ENCODE measurements at regions not wholly inside any gene's neighbourhood (a gene's known extent, or its start where the extent isn't known, plus 50 kb on each side); places are given as distances from the start of the nearest gene placed in this dataset.
A peak's percentile ranks its signal among the peaks of the same experiment; 100 is the strongest.

- POLR2A ChIA-PET = no interaction called here
- no peak overlapping the region for H3K27ac Mint-ChIP-seq
- ATAC-seq (no peak), DNase-seq (no peak)
- H3K4me3 Mint-ChIP-seq = no peak overlapping the region
- peaks cover 3 to 10% (median 5%) of the 10 kb centered on the region in 5 donors for H3K27me3 Mint-ChIP-seq
- H3K4me1 Mint-ChIP-seq = peaks cover 12 to 22% (median 15%) of the 10 kb centered on the region in 4 donors
- H3K9me3 Mint-ChIP-seq = no peaks in the 10 kb centered on the region
- no peaks in the 10 kb centered on the region for H3K36me3 Mint-ChIP-seq
Observed at GRCh38 chr14:31947076-31947475, 130.0 kb upstream of the ARHGAP5 start.

GRCh38 chr14:31947680-31948595 is 129.2 kb upstream of the ARHGAP5 start:
- Mint-ChIP-seq H3K9me3 (no peaks in the 10 kb centered on the region), H3K4me3 (no peak overlapping the region), H3K36me3 (no peaks in the 10 kb centered on the region), H3K27me3 (peaks cover 3 to 12% (median 5%) of the 10 kb centered on the region in 5 donors), H3K4me1 (peaks cover 12 to 22% (median 15%) of the 10 kb centered on the region in 4 donors), H3K27ac (no peak overlapping the region)
- POLR2A ChIA-PET = no interaction called here
- ATAC-seq (peak in 1 of 2 donors; percentile 39), DNase-seq (no peak)

- POLR2A ChIA-PET = no interaction called here
- Mint-ChIP-seq H3K36me3 (no peaks in the 10 kb centered on the region), H3K27me3 (peaks cover 3 to 12% (median 5%) of the 10 kb centered on the region in 5 donors), H3K9me3 (no peaks in the 10 kb centered on the region), H3K27ac (no peak overlapping the region), H3K4me1 (peaks cover 6 to 13% (median 7%) of the 10 kb centered on the region in 4 donors), H3K4me3 (no peak overlapping the region)
- DNase-seq (no peak), ATAC-seq (no peak)
Observed at GRCh38 chr14:31949709-31950108, 127.4 kb upstream of the ARHGAP5 start.

- H3K4me1 Mint-ChIP-seq = peaks cover 0 to 7% (median 2%) of the 10 kb centered on the region in 4 donors
- H3K4me3 Mint-ChIP-seq = no peak overlapping the region
- DNase-seq (no peak), ATAC-seq (no peak)
- POLR2A ChIA-PET = no interaction called here
- no peaks in the 10 kb centered on the region for H3K36me3 Mint-ChIP-seq
- peaks cover 3 to 12% (median 5%) of the 10 kb centered on the region in 5 donors for H3K27me3 Mint-ChIP-seq
- no peaks in the 10 kb centered on the region for H3K9me3 Mint-ChIP-seq
- peak overlapping the region in 1 of 10 donors; percentile 23 for H3K27ac Mint-ChIP-seq
Observed at GRCh38 chr14:31950331-31950730, 126.8 kb upstream of the ARHGAP5 start.

- H3K4me1 Mint-ChIP-seq = peaks cover 0 to 4% (median under 1%) of the 10 kb centered on the region in 4 donors
- no peaks in the 10 kb centered on the region for H3K36me3 Mint-ChIP-seq
- DNase-seq = no peak
- ATAC-seq = no peak
- peaks cover 3 to 12% (median 5%) of the 10 kb centered on the region in 5 donors for H3K27me3 Mint-ChIP-seq
- H3K4me3 Mint-ChIP-seq = no peak overlapping the region
- no peaks in the 10 kb centered on the region for H3K9me3 Mint-ChIP-seq
- H3K27ac Mint-ChIP-seq = no peak overlapping the region
- POLR2A ChIA-PET = no interaction called here
Observed at GRCh38 chr14:31950764-31951637, 126.1 kb upstream of the ARHGAP5 start.

GRCh38 chr14:31951638-31951964 is 125.5 kb upstream of the ARHGAP5 start:
- Mint-ChIP-seq H3K4me3 (no peak overlapping the region), H3K4me1 (peaks cover 0 to 4% (median under 1%) of the 10 kb centered on the region in 4 donors), H3K27me3 (peaks cover 3 to 15% (median 6%) of the 10 kb centered on the region in 5 donors), H3K9me3 (no peaks in the 10 kb centered on the region), H3K36me3 (no peaks in the 10 kb centered on the region), H3K27ac (no peak overlapping the region)
- POLR2A ChIA-PET = no interaction called here
- ATAC-seq (no peak), DNase-seq (no peak)

- ATAC-seq (no peak), DNase-seq (no peak)
- H3K9me3 Mint-ChIP-seq = no peaks in the 10 kb centered on the region
- peaks cover 3 to 25% (median 7%) of the 10 kb centered on the region in 5 donors for H3K27me3 Mint-ChIP-seq
- H3K4me1 Mint-ChIP-seq = peaks cover 0 to 4% (median 0%) of the 10 kb centered on the region in 4 donors
- no peak overlapping the region for H3K27ac Mint-ChIP-seq
- POLR2A ChIA-PET = no interaction called here
- H3K4me3 Mint-ChIP-seq = no peak overlapping the region
- no peaks in the 10 kb centered on the region for H3K36me3 Mint-ChIP-seq
Observed at GRCh38 chr14:31952573-31952972, 124.5 kb upstream of the ARHGAP5 start.

GRCh38 chr14:31953210-31953609 is 123.9 kb upstream of the ARHGAP5 start:
- no peak for ATAC-seq
- DNase-seq = no peak
- Mint-ChIP-seq H3K4me1 (peaks cover 0 to 2% (median 0%) of the 10 kb centered on the region in 4 donors), H3K9me3 (no peaks in the 10 kb centered on the region), H3K36me3 (no peaks in the 10 kb centered on the region), H3K27ac (no peak overlapping the region), H3K27me3 (peaks cover 3 to 28% (median 7%) of the 10 kb centered on the region in 5 donors), H3K4me3 (no peak overlapping the region)
- POLR2A ChIA-PET = no interaction called here

GRCh38 chr14:31954991-31955390 is 122.1 kb upstream of the ARHGAP5 start:
- DNase-seq (no peak), ATAC-seq (no peak)
- Mint-ChIP-seq H3K4me1 (peaks cover 0 to 2% (median 0%) of the 10 kb centered on the region in 4 donors), H3K9me3 (peaks cover 0 to 2% (median 0%) of the 10 kb centered on the region in 9 donors), H3K27me3 (peaks cover 3 to 28% (median 5%) of the 10 kb centered on the region in 5 donors), H3K36me3 (no peaks in the 10 kb centered on the region), H3K27ac (no peak overlapping the region), H3K4me3 (no peak overlapping the region)
- POLR2A ChIA-PET = no interaction called here

- no peak for DNase-seq
- Mint-ChIP-seq H3K27ac (no peak overlapping the region), H3K4me3 (no peak overlapping the region), H3K9me3 (peaks cover 0 to 7% (median 2%) of the 10 kb centered on the region in 9 donors), H3K4me1 (peaks cover 0 to 2% (median 0%) of the 10 kb centered on the region in 4 donors), H3K36me3 (peaks cover 0 to 8% (median 0%) of the 10 kb centered on the region in 3 donors), H3K27me3 (peaks cover 3 to 28% (median 5%) of the 10 kb centered on the region in 5 donors)
- no peak for ATAC-seq
- POLR2A ChIA-PET = no interaction called here
Observed at GRCh38 chr14:31955936-31956579, 121.0 kb upstream of the ARHGAP5 start.

- Mint-ChIP-seq H3K36me3 (peaks cover 0 to 8% (median 0%) of the 10 kb centered on the region in 3 donors), H3K27me3 (peaks cover 2 to 27% (median 4%) of the 10 kb centered on the region in 5 donors), H3K9me3 (peaks cover 0 to 7% (median 2%) of the 10 kb centered on the region in 9 donors), H3K4me3 (no peak overlapping the region), H3K27ac (no peak overlapping the region), H3K4me1 (no peaks in the 10 kb centered on the region)
- ATAC-seq = no peak
- DNase-seq = no peak
- POLR2A ChIA-PET = no interaction called here
Observed at GRCh38 chr14:31957565-31957964, 119.5 kb upstream of the ARHGAP5 start.

- POLR2A ChIA-PET = no interaction called here
- Mint-ChIP-seq H3K27me3 (peaks cover 2 to 27% (median 2%) of the 10 kb centered on the region in 5 donors), H3K27ac (no peak overlapping the region), H3K4me3 (no peak overlapping the region), H3K36me3 (peaks cover 0 to 8% (median 0%) of the 10 kb centered on the region in 3 donors), H3K4me1 (no peaks in the 10 kb centered on the region), H3K9me3 (peaks cover 0 to 7% (median 2%) of the 10 kb centered on the region in 9 donors)
- ATAC-seq (no peak), DNase-seq (no peak)
Observed at GRCh38 chr14:31960039-31960438, 117.1 kb upstream of the ARHGAP5 start.
